ENCODE measurements at regions not wholly inside any gene's neighbourhood (a gene's known extent, or its start where the extent isn't known, plus 50 kb on each side); places are given as distances from the start of the nearest gene placed in this dataset.
A peak's percentile ranks its signal among the peaks of the same experiment; 100 is the strongest.

DNA sequence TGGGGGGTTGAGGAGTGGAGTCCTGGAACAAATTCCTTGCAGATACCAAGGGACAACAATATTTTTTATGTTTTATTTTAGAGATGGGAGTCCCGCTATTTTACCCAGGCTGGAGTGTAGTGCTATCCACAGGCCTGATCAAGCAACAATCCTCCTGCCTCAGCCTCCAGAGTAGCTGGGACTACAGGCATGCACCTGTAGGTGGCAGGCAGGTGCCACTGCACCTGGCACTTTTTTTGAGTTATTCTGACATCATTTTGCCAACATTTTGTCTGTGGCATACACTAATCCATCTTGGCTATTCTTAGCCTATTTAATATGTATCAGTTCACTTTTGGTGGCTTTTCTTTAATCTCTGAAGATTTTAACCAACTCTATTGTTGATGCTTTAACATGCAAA is 317.8 kb upstream of the MTPN start:
- Histone ChIP-seq H3K27ac (no peak overlapping the region), H3K36me3 (no peaks in the 10 kb centered on the region), H3K4me3 (no peak overlapping the region), H3K9me3 (peaks cover 0 to 2% of the 10 kb centered on the region in 2 donors), H3K27me3 (no peaks in the 10 kb centered on the region), H3K4me1 (no peaks in the 10 kb centered on the region)
- DNase-seq, result no peak
- in situ Hi-C loops (cut with MboI; ENCODE audit: low pct_ligation_motif_present in 1 of 4, low pct_unique_long_range_greater_than_20kb in 1 of 4, low sequenced_read_pairs in 3 of 4) (no loop called here), intact Hi-C loops (cut with DNase I; ENCODE audit: low total_unique reads) (loop anchor here (10.0 kb wide), 1 partner anchor 150 kb away; no protein-coding TSS in a partner anchor)
- TF ChIP-seq CTCF (IDR thresholded peaks at IDR 0.05) (no peak), EP300 (IDR thresholded peaks at IDR 0.05; ENCODE audit: low read depth) (no peak), POLR2AphosphoS5 (IDR thresholded peaks at IDR 0.05) (no peak), POLR2A (IDR thresholded peaks at IDR 0.05) (no peak)
- WGBS, 2 donors (ENCODE audit: low coverage in 1 of 2), result 82% methylated on average over 1 of the region's 1 CpG; no CpG with 5 or more reads in 1 of the 2 donors

GRCh38 chr7:136293841-136294391 is 316.8 kb upstream of the MTPN start:
- H3K27me3 ChIP-seq, result no peaks in the 10 kb centered on the region
- H3K27ac ChIP-seq, result peak overlapping the region in 2 of 4 donors; percentile 63 to 68
- H3K4me1 ChIP-seq, result no peaks in the 10 kb centered on the region
- DNase-seq, result no peak
- TF ChIP-seq POLR2A (IDR thresholded peaks at IDR 0.05), result no peak
- TF ChIP-seq POLR2AphosphoS5 (IDR thresholded peaks at IDR 0.05), result no peak
- no peak for TF ChIP-seq CTCF (IDR thresholded peaks at IDR 0.05)
- TF ChIP-seq EP300 (IDR thresholded peaks at IDR 0.05; ENCODE audit: low read depth), result no peak
- H3K4me3 ChIP-seq, result no peak overlapping the region
- no peaks in the 10 kb centered on the region for H3K36me3 ChIP-seq
- in situ Hi-C loops (cut with MboI; ENCODE audit: low pct_ligation_motif_present in 1 of 4, low pct_unique_long_range_greater_than_20kb in 1 of 4, low sequenced_read_pairs in 3 of 4), result no loop called here
- H3K9me3 ChIP-seq, result peaks cover 0 to 2% of the 10 kb centered on the region in 2 donors
- intact Hi-C loops (cut with DNase I; ENCODE audit: low total_unique reads), result loop anchor here (10.0 kb wide), 1 partner anchor 149 kb away; no protein-coding TSS in a partner anchor

GRCh38 chr7:136293272-136293671 is 316.1 kb upstream of the MTPN start:
- no peak for TF ChIP-seq CTCF (IDR thresholded peaks at IDR 0.05)
- no peak for TF ChIP-seq POLR2A (IDR thresholded peaks at IDR 0.05)
- TF ChIP-seq POLR2AphosphoS5 (IDR thresholded peaks at IDR 0.05), result no peak
- TF ChIP-seq EP300 (IDR thresholded peaks at IDR 0.05; ENCODE audit: low read depth), result no peak
- no peaks in the 10 kb centered on the region for H3K36me3 ChIP-seq
- 75 to 90% methylated on average over 6 of the region's 6 CpGs for WGBS, 2 donors (ENCODE audit: low coverage in 1 of 2)
- intact Hi-C loops (cut with DNase I; ENCODE audit: low total_unique reads) (loop anchor here (10.0 kb wide), 1 partner anchor 148 kb away; no protein-coding TSS in a partner anchor), in situ Hi-C loops (cut with MboI; ENCODE audit: low pct_ligation_motif_present in 1 of 4, low pct_unique_long_range_greater_than_20kb in 1 of 4, low sequenced_read_pairs in 3 of 4) (no loop called here)
- H3K9me3 ChIP-seq, result peaks cover 0 to 2% of the 10 kb centered on the region in 2 donors
- H3K4me3 ChIP-seq, result no peak overlapping the region
- H3K27ac ChIP-seq, result peak overlapping the region in 2 of 4 donors; percentile 63 to 68
- no peaks in the 10 kb centered on the region for H3K4me1 ChIP-seq
- DNase-seq, result no peak
- no peaks in the 10 kb centered on the region for H3K27me3 ChIP-seq

- H3K27ac ChIP-seq, result peak overlapping the region in 2 of 4 donors; percentile 63 to 68
- H3K27me3 ChIP-seq, result no peaks in the 10 kb centered on the region
- no peak for DNase-seq
- intact Hi-C loops (cut with DNase I; ENCODE audit: low total_unique reads) (loop anchor here (10.0 kb wide), 1 partner anchor 148 kb away; no protein-coding TSS in a partner anchor), in situ Hi-C loops (cut with MboI; ENCODE audit: low pct_ligation_motif_present in 1 of 4, low pct_unique_long_range_greater_than_20kb in 1 of 4, low sequenced_read_pairs in 3 of 4) (no loop called here)
- peaks cover 0 to 2% of the 10 kb centered on the region in 2 donors for H3K9me3 ChIP-seq
- no peak for TF ChIP-seq CTCF (IDR thresholded peaks at IDR 0.05)
- TF ChIP-seq POLR2AphosphoS5 (IDR thresholded peaks at IDR 0.05), result peak in 1 of 3 donors; percentile 28
- TF ChIP-seq POLR2A (IDR thresholded peaks at IDR 0.05), result no peak
- H3K36me3 ChIP-seq, result no peaks in the 10 kb centered on the region
- H3K4me1 ChIP-seq, result no peaks in the 10 kb centered on the region
- no peak overlapping the region for H3K4me3 ChIP-seq
Observed at GRCh38 chr7:136292365-136292764, 315.2 kb upstream of the MTPN start.

All from transverse colon (tissue), 4 donors.